ENCODE measurements at regions not wholly inside any gene's neighbourhood (a gene's known extent, or its start where the extent isn't known, plus 50 kb on each side); places are given as distances from the start of the nearest gene placed in this dataset.

DNA sequence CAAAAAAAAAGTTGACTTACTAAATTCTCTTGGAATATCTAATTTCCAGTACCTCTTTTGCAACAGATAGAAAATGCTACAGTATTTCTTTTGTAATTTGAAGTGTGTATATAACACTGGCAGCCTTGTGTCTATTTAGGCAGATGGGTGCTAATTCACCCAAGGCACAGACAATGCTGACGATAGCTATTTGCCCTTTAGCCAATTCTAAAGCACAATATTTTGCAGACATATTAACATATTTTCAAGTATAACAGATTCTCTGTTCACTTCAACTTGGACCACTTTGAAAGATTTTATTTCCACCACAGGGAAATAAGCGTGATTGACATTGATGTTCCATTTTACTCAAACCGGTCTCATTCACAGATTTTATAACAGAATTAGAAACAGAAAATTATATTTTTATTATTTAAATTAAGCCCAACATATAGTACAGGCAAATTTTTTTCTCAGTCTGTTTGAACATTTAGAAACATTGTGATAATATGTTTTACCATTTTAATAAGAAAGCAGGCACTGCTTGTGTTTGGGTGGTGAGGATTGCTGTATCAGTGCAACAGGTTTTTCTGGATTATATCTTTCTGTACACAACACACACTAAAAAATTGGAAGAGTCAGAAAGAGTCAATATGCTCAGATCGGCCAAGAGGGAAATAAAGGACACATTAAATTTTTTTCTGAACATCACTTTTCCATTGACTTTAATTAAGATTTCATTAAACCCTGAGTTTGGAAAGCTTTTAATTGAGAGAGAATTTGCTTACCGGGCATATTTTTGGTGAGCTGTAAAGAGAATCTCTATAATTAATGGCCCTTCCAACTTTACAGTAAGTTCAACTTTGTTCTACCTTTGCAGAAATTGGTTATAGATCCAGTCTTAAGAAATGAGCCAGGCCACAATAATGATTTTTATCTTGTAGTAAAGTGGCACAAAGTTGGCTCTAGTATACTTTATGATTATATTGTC is 327.3 kb upstream of the NR2F2 start:
- Histone ChIP-seq H3K27me3 (no peaks in the 10 kb centered on the region), H3K36me3 (no peaks in the 10 kb centered on the region), H3K4me3 (no peak overlapping the region), H3K9me3 (no peaks in the 10 kb centered on the region)
- DNase-seq: no peak

DNA sequence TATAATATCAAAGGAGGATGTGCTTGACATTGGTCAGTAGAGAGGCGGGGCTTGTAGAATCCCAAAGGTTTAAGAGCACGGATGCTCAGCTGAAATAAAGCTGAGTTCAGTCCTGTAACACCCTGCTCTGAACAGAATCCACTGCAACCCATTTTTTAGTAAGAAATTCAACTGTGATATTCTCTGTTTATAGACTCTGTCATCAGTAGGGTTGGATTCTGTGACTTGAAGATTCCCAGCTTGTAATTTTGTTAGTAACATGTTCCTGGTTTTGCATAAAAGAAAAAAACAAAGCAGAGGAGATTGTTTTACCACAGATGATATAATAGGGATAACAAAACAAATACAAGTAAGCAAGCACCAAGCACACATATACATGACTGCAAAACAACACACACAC is 324.6 kb upstream of the NR2F2 start:
- no peaks in the 10 kb centered on the region for H3K9me3 ChIP-seq
- no peak for DNase-seq

DNA sequence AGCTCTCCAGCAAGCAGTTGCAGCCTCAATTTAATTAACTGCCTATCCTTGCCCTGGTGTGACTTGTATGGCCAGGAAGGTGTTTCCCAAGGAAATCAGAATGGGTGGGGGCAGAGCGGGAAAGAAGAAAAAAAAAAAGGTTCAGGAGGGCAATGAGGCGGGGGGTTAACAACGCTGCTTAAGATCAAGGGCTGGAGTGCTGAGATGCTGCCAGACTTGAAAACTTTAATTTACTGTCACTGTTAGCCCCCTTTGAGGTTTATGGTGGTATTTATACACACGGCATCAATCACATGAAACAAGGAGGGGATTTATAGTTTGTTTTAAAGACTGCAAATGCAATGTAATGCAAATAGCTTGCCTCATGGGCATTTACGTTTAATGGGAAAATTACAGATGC is 319.4 kb upstream of the NR2F2 start:
- no peaks in the 10 kb centered on the region for H3K27me3 ChIP-seq
- no peak overlapping the region for H3K4me3 ChIP-seq
- H3K36me3 ChIP-seq: no peaks in the 10 kb centered on the region
- no peaks in the 10 kb centered on the region for H3K9me3 ChIP-seq
- DNase-seq: no peak

More for the DNA sequence above, 324.6 kb upstream of the NR2F2 start:
- no peaks in the 10 kb centered on the region for H3K36me3 ChIP-seq
- H3K27me3 ChIP-seq: no peaks in the 10 kb centered on the region
- no peak overlapping the region for H3K4me3 ChIP-seq

DNA sequence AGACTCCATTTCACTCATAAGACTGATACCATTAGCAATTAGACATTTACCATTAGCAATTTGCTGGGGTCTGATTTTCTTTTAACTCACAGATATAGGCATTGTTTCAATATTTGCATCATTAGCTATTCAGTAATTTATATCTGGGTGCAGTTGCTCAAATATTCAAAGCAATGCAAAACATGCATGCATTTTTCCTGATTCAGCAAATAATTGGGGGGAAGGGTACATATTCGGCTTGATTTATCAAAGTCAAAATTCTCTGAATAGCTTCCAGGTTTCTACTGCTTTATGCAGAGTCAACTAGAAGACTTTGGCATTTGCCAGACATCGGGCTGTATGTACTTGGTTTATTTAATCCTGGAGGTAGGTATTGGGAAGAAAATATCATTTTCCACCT is 315.6 kb upstream of the NR2F2 start:
- H3K9me3 ChIP-seq: no peaks in the 10 kb centered on the region
- H3K36me3 ChIP-seq: no peaks in the 10 kb centered on the region
- DNase-seq: no peak
- no peaks in the 10 kb centered on the region for H3K27me3 ChIP-seq
- no peak overlapping the region for H3K4me3 ChIP-seq

DNA sequence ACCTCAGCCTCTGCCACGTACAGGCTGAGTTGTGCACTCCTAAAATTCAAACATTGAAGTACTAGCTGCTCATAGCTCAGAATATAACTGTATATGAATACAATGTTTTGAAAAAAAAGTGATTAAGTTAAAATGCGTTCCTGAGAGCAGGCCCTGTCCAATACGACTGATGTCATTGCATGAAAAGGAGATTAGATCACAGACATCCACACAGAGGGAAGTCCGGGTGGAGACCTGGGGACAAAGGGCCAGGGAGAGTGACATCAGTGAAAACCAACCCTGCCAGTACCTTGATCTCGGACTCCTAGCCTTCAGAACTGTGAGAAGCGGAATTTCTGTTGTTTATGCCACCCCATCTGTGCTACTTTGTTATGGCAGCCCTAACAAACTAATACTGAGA is 311.4 kb upstream of the NR2F2 start:
- no peaks in the 10 kb centered on the region for H3K27me3 ChIP-seq
- H3K4me3 ChIP-seq: no peak overlapping the region
- DNase-seq: no peak
- no peaks in the 10 kb centered on the region for H3K9me3 ChIP-seq
- H3K36me3 ChIP-seq: no peaks in the 10 kb centered on the region

DNA sequence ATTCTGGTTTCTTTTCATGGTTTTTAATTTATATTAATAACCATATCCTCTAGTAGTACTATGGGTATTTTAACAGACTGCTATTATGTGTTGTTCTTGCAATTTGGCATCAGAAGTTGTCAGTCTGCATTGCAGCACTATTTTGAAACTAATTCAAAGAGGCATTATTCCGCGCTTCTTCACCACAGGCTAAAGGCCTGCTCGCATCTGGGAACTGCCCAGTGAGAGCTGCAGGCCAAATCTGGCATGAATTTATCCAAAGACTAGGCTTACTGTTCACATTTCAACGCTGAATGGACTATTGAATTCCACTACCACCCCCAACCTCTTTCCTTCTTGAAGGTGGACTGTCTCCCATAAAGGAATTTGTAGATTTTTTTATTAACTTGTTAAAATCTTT is 310.4 kb upstream of the NR2F2 start:
- DNase-seq: no peak
- Histone ChIP-seq H3K36me3 (no peaks in the 10 kb centered on the region), H3K4me3 (no peak overlapping the region), H3K27me3 (no peaks in the 10 kb centered on the region), H3K9me3 (no peaks in the 10 kb centered on the region)

DNA sequence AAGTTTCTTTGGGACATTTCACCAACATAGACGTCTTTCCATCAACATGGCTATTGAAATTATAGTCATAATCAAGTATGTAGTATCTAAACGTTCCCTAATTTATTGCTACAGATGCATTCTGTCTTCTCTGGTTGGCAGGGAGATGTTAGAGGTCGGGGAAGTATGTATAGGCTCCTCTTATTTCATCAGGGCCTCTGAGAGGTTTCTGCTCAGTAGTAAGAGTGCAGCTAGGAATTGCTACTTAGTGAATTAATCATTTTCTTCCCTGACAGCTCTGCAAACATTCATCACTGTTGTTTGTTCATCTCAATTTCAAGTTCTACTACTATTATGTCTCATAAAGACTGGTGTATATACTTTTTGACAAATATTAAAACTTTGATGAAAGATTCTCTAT is 309.7 kb upstream of the NR2F2 start:
- no peaks in the 10 kb centered on the region for H3K9me3 ChIP-seq
- no peak overlapping the region for H3K4me3 ChIP-seq
- H3K36me3 ChIP-seq: no peaks in the 10 kb centered on the region
- DNase-seq: no peak
- H3K27me3 ChIP-seq: no peaks in the 10 kb centered on the region

DNA sequence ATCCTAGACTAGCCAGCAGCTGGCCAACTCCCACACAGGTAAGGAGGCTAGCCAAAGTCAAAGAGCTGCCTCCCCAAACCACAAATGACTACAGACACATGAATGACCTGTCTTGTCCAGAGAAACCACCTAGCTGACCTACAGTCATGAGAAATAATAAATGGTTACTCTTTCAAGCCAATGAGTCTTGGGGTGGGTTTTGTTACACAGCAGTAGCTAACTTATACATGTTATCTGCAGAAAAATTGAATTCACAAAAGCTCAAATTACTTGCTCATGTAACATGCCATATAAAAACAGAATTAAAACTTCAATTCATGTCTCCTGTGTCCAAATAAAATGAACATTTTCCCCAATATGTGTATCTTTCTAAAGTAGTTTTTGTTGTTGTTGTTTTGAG is 307.4 kb upstream of the NR2F2 start:
- DNase-seq: no peak
- no peaks in the 10 kb centered on the region for H3K27me3 ChIP-seq
- no peak overlapping the region for H3K4me3 ChIP-seq
- no peaks in the 10 kb centered on the region for H3K9me3 ChIP-seq
- H3K36me3 ChIP-seq: no peaks in the 10 kb centered on the region

DNA sequence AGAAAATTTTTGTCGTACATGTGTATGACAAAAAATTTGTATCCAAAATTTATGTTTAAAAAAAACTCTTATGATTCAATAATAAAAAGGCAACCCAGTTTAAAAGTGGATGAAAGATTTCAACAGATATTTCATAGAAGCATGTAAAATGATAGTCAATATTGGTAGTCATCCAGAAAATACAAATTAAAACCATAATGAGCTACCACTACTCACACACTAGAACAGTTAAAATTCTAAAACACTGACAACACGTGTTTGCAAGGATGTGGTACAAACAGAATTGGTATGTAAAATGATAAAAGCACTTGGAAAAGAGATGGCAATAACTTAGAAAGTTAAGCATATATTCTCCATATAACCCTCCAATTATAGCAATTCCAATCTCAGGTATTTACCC is 303.0 kb upstream of the NR2F2 start:
- DNase-seq: no peak
- Histone ChIP-seq H3K4me3 (no peak overlapping the region), H3K9me3 (no peaks in the 10 kb centered on the region), H3K27me3 (no peaks in the 10 kb centered on the region), H3K36me3 (no peaks in the 10 kb centered on the region)

DNA sequence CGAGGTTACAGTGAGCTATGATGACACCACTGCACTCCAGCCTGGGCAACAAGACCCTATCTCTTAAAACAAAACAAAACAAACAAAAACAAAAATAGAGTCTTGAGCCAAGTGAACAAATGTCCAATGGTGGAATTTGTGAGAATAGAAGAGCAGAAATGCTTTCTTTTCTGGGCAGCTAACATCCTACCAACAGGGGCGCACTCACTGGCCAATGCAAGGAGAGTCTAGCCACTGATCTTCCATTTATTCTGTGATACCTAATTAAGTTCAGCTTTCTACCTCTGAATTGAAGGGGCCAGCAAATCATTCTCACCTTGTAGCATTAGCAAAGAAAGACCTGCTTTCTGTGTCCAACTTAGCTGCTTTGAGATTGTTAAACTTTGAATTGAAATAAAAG is 301.9 kb upstream of the NR2F2 start:
- H3K36me3 ChIP-seq: no peaks in the 10 kb centered on the region

DNA sequence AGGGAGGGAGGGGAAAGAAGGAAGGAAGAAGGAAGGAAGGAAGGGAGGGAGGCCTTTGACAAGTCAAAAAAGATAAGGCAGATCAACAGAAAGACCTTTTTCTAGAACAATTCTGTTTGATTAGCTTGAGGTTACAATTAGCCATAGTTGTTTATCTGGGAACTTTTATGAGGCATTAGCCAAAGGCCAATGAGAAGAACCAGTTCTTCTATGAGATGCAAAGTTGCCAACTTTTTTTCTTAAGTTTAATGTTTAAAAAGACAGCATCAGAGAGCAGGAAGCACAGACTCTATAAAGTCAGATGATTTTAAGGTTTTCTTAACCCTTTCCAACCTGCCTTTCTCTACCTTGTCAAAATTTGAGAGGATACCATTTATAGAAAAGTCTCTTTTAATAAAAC is 301.3 kb upstream of the NR2F2 start:
- Histone ChIP-seq H3K9me3 (no peaks in the 10 kb centered on the region), H3K36me3 (no peaks in the 10 kb centered on the region), H3K4me3 (no peak overlapping the region), H3K27me3 (no peaks in the 10 kb centered on the region)
- DNase-seq: no peak

More for the DNA sequence above, 301.9 kb upstream of the NR2F2 start:
- H3K9me3 ChIP-seq: no peaks in the 10 kb centered on the region
- no peak overlapping the region for H3K4me3 ChIP-seq
- H3K27me3 ChIP-seq: no peaks in the 10 kb centered on the region
- no peak for DNase-seq

DNA sequence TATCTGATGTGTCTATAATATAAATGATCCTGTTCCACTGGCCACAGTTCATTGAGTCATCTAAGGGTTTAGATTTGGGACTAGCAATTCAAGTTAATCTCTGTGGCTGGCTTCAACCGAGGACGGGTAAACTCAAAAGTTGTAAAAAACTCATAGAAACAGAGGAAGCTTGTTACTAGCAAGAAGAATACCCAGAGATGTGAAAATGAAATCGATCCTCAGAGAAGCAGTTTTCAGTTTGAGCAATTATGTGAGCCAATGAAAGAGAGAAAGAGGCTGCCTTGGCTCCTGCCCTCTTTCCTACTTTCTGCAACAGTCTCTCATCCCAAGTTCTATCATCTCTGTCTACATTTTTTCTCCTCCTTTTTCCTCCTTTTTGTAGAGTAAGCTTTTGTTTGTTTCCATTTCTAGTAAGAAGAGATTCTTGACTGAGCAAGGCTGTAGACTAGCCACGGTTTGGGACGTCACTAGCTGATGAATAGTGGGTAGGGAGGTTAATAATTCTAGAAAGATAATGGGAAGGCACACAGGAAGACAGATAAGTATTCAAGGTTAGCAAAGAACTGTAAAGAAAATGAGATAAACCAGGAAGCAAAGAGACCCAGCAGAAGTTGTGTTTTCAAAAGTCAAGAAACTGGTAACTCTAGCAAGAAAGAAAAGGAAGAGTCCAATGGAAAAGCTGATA is 298.9 kb upstream of the NR2F2 start:
- DNase-seq: no peak
- no peaks in the 10 kb centered on the region for H3K36me3 ChIP-seq
- no peaks in the 10 kb centered on the region for H3K9me3 ChIP-seq
- no peak overlapping the region for H3K4me3 ChIP-seq
- no peaks in the 10 kb centered on the region for H3K27me3 ChIP-seq

DNA sequence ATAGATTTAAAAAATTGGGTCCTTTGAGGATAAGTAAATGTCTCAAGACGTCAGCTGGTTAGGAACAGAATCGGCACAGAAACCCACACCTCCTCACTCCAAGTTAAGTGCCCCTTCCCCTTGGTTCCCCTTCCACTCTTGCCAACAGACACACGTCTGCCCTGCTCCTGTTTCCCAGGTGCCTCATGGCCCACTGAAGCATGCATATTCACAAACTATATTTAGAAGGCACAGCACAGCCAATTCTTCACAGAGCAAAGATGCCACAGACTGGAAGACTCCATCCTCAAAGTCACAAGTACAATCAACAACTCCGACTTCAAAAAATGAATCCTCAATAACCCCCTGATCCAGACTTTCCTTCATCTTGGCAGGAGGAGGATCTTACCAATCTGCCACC is 295.4 kb upstream of the NR2F2 start:
- H3K27me3 ChIP-seq: no peaks in the 10 kb centered on the region
- DNase-seq: no peak
- H3K4me3 ChIP-seq: no peak overlapping the region
- no peaks in the 10 kb centered on the region for H3K36me3 ChIP-seq
- H3K9me3 ChIP-seq: no peaks in the 10 kb centered on the region

DNA sequence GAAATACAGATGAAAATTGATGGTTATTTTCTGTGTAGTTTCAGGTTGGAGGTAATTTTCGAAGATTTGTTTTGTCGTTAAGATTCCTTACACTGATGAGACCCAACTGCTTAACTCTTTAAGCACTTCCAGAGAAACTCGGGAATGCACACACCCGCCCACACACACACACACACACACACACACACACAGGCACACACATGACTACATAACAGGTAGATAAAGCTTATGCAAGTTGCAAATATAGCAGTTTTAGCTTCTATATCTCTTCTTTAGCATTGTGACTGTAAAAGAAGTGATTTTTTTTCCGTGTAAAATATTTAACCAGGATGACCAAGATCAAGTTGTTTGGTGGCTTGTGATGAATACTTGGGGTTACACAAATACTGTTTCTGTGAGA is 294.9 kb upstream of the NR2F2 start:
- DNase-seq: no peak
- H3K27me3 ChIP-seq: no peaks in the 10 kb centered on the region
- no peaks in the 10 kb centered on the region for H3K36me3 ChIP-seq
- no peak overlapping the region for H3K4me3 ChIP-seq
- H3K9me3 ChIP-seq: no peaks in the 10 kb centered on the region

DNA sequence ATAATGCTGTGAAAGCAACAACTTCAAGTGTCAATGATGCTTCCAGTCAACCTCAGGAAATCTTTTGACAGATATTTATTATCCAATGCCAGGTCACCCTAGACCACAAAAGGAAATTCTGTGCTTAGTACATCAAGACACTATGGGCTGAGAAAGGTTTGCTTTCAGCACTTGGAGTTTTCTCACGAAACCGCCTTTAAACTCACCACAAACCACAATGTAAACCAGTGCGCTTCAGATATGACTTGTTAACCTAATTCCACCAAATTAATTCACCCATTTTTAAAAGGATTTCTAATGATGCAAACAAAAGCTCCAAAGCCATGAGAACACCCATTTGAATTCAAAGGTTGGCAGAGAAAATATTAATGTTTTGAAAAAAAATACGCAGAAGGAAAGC is 292.9 kb upstream of the NR2F2 start:
- no peak overlapping the region for H3K4me3 ChIP-seq
- no peaks in the 10 kb centered on the region for H3K36me3 ChIP-seq
- H3K27me3 ChIP-seq: no peaks in the 10 kb centered on the region
- H3K9me3 ChIP-seq: no peaks in the 10 kb centered on the region
- DNase-seq: no peak

DNA sequence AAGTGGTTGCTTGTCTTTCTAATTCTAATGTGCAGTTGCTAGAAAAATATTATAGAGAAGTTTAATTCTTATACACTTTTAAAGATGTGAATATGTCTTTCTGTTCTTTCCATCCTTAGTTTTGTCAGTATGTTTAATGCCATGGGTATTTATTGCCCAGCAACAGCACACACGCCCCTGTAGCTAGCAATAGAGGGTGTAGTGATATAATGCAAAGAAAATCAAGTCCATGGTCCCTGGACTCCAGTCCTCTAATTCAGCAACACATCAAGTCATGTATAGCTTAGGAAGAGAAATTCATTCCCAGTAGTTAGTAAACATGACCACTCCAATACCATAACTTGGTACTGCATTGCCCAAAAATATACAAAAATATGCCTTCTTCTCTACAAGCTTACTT is 292.4 kb upstream of the NR2F2 start:
- no peaks in the 10 kb centered on the region for H3K9me3 ChIP-seq
- DNase-seq: no peak
- H3K36me3 ChIP-seq: no peaks in the 10 kb centered on the region
- H3K27me3 ChIP-seq: no peaks in the 10 kb centered on the region
- no peak overlapping the region for H3K4me3 ChIP-seq

DNA sequence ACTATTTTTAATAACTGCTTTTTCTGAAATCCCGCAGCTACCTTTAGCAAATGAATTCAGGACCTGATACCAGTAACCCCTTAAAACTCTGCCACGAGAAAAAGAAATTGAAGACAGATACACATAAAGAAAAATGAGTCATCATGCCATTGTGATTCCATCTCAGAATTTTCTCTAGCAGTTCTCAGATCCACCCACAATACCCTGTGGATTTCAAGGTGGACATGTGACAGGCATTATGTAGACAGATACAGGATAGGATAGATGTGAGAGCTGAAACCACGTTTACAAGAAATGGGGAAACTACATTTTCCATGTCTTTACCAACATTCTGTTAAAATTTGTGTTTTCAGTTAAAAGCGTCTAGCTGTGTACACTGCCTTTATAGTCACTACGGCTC is 291.9 kb upstream of the NR2F2 start:
- no peaks in the 10 kb centered on the region for H3K9me3 ChIP-seq
- H3K36me3 ChIP-seq: no peaks in the 10 kb centered on the region
- no peak for DNase-seq
- H3K4me3 ChIP-seq: no peak overlapping the region
- H3K27me3 ChIP-seq: no peaks in the 10 kb centered on the region
